Posterior cingulate gyrus (tissue), 11 donors: ENCODE measurements at regions not wholly inside any gene's neighbourhood (a gene's known extent, or its start where the extent isn't known, plus 50 kb on each side); places are given as distances from the start of the nearest gene placed in this dataset.
"Not testable (repeated sequence)": the region's sequence is repeated elsewhere in the genome, so short reads cannot be mapped to it uniquely, and the experiment has no call there.

Experiments used
- DNase-seq, 10 donors: peaks; one replicate each; pipeline versions ENCODE4 v3.0.0 to v3.0.0-alpha.2; 2020 to 2021; ENCODE audit warnings: mixed read lengths in 3 of 10
- intact Hi-C: fragments of 100-400 bp; cut with DNase I; formaldehyde crosslinking; loops from one replicate; pipeline ENCODE4 v1.15.1; 2023

DNA sequence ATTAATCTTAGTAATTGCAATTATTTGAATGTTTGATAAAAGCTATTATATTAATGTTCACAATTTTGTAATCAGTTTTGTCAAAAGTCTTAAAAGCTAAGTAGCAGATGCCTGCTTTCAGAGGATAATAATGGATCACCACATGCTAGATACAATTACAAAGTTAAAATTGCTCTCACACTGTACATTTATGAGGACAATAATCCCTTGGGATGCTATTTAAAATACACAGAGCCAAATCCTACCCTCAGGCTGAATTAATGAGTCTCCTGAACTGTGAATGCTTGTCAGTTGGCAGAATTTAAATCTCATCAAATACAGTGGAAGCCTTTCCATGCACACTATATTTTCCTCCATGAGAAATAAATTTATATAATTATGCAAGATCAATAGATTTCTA lies 153.3 kb upstream of the SYNCRIP start:
- DNase-seq, result no peak
- intact Hi-C loops, result no loop called here

DNA sequence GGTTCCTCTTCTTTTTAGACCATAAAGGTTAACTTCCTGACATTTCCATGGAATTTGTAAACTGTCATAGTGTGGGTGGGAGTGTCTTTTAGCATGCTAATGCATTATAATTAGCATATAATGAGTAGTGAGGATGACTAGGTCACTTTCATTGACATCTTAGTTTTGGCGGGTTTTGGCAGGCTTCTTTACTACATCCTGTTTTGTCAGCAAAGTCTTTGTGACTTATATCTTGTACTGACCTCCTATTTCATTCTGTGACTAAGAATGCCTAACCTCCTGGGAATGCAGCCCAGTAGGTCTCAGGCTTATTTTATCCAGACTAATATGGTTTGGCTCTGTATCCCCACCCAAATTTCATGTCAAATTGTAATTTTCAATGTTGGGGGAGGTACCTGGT lies 149.6 kb upstream of the SYNCRIP start:
- intact Hi-C loops, result no loop called here
- no peak for DNase-seq

GRCh38 chr6:85775883-85776282 lies 133.2 kb upstream of the SYNCRIP start:
- no peak for DNase-seq
- intact Hi-C loops, result no loop called here

DNA sequence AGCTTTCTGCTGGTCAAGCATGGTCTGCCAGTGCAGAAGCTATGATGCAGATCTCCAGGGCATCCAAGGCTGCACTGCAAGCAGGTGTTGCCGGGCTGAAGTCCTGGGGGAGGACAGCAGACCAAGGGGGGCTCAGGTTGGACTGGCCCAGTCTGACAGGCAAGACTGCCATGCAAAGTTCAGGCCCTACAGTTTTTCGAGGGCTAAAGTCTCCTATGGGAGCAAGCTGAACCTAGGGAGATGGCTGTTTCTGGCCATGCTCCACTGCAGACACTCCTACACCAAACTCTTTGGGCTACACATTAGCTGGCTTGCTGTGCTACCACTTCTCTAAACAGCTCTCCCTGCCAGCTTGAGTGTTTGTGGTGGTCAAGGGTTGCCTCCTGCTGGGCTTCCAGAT lies 130.0 kb upstream of the SYNCRIP start:
- intact Hi-C loops, result no loop called here
- peak in 1 of 10 donors; percentile 45 for DNase-seq

- DNase-seq, result peak in 2 of 10 donors; percentile 39 to 52
- intact Hi-C loops, result no loop called here
Measured at GRCh38 chr6:85771925-85772430, 129.3 kb upstream of the SYNCRIP start.

DNA sequence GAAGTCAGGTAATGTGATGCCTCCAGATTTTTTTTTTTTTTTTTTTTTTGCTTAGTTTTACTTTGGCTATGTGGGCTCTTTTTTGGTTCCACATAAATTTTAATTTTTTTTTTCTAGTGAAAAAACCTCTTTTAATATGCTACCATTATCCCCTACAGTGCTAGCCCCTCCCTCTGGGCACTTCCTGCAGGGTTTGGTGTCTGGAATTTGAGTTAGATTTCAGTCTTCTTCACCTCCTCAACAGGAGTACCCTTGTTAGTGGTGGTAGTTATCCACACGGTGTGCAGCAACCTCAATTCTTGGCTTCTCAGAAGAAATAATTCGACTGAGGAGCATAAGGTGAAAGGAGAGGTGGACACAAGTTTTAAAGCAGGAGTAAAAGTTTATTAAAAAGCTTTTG lies 128.8 kb upstream of the SYNCRIP start:
- intact Hi-C loops, result no loop called here
- DNase-seq, result no peak

DNA sequence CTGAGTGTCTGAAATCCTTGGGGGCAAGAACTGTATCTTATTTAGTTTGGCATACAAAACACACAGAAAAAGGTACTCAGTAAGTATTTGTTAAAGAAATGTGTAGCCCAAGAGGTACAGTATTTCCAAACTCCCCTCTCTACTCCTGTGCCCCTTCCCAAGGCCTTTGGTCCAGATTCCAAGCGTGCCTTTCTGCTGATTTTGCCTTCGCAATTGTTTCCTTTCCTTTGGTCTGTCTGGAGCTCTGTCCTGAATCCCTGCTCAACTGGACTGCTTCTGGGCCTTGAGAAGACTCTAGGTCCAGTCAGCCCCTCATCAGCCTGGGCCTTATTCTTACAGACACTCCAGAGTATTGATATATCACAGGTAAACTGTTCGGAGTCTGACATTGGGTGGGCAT lies 122.2 kb upstream of the SYNCRIP start:
- intact Hi-C loops, result no loop called here
- no peak for DNase-seq

DNA sequence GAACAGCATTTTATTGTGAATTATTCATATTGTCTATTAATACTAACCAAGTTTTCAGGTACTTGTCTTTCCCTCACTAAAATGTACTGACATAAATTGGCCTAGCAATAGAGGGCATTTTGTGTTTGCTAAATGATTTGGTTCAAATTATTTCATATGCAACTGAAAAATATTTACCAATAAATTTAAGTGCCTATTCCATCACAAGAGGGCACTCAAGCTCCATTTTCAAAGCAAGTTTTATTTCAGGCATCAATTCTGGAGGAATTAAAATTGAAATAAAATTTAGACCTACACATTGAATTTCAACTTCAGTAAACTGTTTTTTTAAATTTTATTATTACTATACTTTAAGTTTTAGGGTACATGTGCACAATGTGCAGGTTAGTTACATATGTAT lies 114.3 kb upstream of the SYNCRIP start:
- no peak for DNase-seq

GRCh38 chr6:85754894-85755293 lies 112.2 kb upstream of the SYNCRIP start:
- intact Hi-C loops, result loop anchor here (5.0 kb wide), 1 partner anchor 1272 kb away; no protein-coding TSS in a partner anchor
- no peak for DNase-seq

More for the DNA sequence above, 114.3 kb upstream of the SYNCRIP start:
- intact Hi-C loops, result loop anchor here (5.0 kb wide), 1 partner anchor 1270 kb away; no protein-coding TSS in a partner anchor

DNA sequence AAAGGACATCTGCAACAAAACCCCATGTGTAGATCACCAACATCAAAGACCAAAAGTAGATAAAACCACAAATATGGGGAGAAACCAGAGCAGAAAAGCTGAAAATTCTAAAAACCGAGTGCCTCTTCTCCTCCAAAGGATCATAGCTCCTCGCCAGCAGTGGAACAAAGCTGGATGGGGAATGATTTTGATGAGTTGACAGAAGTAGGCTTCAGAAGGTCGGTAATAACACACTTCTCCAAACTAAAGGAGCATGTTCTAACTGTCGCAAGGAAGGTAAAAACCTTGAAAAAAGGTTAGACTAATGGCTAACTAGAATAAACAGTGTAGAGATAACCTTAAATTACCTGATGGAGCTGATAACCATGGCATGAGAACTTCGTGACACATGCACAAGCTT lies 109.9 kb upstream of the SYNCRIP start:
- DNase-seq, result no peak
- intact Hi-C loops, result no loop called here

DNA sequence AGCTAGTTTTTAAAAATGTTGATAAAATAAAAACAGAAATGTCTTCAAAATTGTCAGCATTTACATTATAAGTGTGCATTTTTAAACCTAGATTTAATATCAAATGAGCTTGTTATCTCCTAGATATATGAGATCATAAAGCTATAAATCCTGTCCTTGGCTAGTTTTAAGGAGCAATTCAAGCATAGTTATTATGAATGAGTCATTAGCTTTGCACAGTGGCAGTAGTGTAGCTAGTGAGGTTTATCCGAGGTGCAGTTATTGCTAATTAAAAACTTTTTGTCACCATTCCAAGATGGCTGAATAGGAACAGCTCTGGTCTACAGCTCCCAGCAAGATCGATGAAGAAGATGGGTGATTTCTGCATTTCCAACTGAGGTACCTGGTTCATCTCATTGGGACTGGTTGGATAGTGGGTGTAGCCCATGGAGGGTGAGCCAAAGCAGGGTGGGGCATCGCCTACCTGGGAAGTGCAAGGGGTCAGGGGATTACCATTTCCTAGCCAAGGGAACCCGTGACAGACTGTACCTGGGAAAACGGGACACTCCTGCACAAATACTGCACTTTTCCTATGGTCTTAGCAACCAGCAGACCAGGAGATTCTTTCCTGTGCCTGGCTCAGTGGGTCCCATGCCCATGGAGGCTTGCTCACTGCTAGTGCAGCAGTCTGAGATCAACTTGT lies 108.8 kb upstream of the SYNCRIP start:
- no peak for DNase-seq
- intact Hi-C loops, result no loop called here

GRCh38 chr6:85750146-85750545 lies 107.5 kb upstream of the SYNCRIP start:
- intact Hi-C loops, DNase-seq: not testable (repeated sequence)

DNA sequence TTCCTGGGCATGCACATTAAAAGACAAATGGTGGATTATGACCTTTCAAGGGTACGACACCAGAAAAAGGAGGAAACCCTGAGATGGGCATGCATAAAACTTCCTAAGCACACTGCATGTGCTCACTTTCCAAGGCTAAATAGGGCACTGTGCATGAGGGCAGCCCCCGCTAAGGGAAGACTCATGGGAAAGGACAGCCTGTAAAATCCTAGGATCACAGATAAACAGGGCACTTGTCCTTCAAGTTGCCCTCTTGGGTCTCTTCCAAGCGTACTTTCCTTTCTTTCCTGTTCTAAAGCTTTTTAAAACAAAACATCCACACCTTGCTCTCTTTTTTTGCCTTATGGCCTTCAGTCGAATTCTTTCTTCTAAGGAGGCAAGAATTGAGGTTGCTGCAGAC lies 106.5 kb upstream of the SYNCRIP start:
- intact Hi-C loops, result no loop called here
- DNase-seq, result no peak

GRCh38 chr6:85747666-85748065 lies 105.0 kb upstream of the SYNCRIP start:
- DNase-seq, result no peak

GRCh38 chr6:85747093-85747492 lies 104.4 kb upstream of the SYNCRIP start:
- intact Hi-C loops, result no loop called here
- no peak for DNase-seq

More at GRCh38 chr6:85747666-85748065, 105.0 kb upstream of the SYNCRIP start:
- intact Hi-C loops, result no loop called here

DNA sequence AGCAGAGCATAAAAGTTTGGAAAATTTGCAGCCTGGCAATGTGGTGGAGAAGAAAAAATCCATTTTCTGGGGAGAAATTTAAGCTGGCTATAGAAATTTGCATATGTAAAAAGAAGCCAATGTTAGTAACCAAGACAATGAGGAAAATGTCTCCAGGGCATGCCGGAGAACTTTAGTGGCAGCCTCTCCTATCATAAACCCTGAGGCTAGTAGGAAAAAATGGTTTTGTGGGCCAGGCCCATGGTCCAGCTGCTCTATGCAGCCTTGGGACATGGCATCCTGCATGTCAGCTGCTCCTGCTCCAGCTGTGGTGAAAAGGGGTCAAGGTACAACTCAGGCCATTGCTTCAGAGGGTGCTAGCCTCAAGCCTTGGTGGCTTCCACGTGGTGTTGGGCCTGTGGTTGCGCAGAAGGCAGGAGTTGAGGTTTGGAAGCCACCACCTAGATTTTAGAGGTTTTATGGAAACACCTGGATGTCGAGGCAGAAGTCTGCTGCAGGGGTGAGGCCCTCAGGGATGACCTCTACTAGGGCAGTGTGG lies 101.8 kb upstream of the SYNCRIP start:
- DNase-seq, result peak in 1 of 10 donors; percentile 22
- intact Hi-C loops, result no loop called here

GRCh38 chr6:85726206-85726605 lies 83.5 kb upstream of the SYNCRIP start:
- no peak for DNase-seq
- intact Hi-C loops, result no loop called here

DNA sequence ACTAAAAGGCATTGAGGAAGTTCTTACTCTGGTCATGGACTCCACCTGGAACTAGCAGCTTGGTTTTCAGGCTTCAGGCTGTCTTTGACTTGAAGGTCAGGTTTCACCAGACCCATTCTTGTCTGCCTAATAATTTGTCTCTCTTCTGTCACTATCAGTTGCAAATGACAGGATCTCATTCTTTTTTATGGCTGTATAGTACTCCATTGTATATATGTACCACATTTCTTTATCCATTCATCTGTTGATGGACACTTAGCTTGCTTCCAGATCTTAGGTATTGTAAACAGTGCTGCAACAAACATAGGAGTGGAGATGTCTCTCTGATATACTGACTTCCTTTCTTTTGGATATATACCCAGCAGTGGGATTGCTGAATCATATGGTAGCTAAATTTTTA lies 73.1 kb upstream of the SYNCRIP start:
- intact Hi-C loops, result no loop called here
- no peak for DNase-seq

GRCh38 chr6:85714893-85715530 lies 72.3 kb upstream of the SYNCRIP start:
- intact Hi-C loops, result no loop called here
- DNase-seq, result peak in 1 of 10 donors; percentile 79

- DNase-seq, result no peak
- intact Hi-C loops, result no loop called here
Measured at GRCh38 chr6:85712346-85712745, 69.7 kb upstream of the SYNCRIP start.

- intact Hi-C loops, DNase-seq: not testable (repeated sequence)
Measured at GRCh38 chr6:85707515-85708145, 64.9 kb upstream of the SYNCRIP start.
